Kasumi-1 (cell line): ENCODE measurements at regions not wholly inside any gene's neighbourhood (a gene's known extent, or its start where the extent isn't known, plus 50 kb on each side); places are given as distances from the start of the nearest gene placed in this dataset.

Source experiments
- DNase-seq, 2 experiments: peaks; one replicate each; lab custom pipeline; 2025; lab: John Stamatoyannopoulos, UW

GRCh38 chr6:33950891-33951889 is 147.4 kb upstream of the MLN start:
- DNase-seq = no peak

GRCh38 chr6:33950472-33950881 is 146.7 kb upstream of the MLN start:
- no peak for DNase-seq

GRCh38 chr6:33949877-33950435 is 146.2 kb upstream of the MLN start:
- DNase-seq = no peak

GRCh38 chr6:33949111-33949510 is 145.3 kb upstream of the MLN start:
- DNase-seq = no peak

- no peak for DNase-seq
These were observed 144.3 kb upstream of the MLN start for GRCh38 chr6:33947916-33948594.

GRCh38 chr6:33947047-33947446 is 143.2 kb upstream of the MLN start:
- DNase-seq = no peak

- no peak for DNase-seq
These were observed 142.1 kb upstream of the MLN start for GRCh38 chr6:33945931-33946330.

GRCh38 chr6:33944686-33945411 is 141.0 kb upstream of the MLN start:
- no peak for DNase-seq

GRCh38 chr6:33936886-33937285 is 133.1 kb upstream of the MLN start:
- no peak for DNase-seq

GRCh38 chr6:33935439-33936080 is 131.8 kb upstream of the MLN start:
- no peak for DNase-seq

GRCh38 chr6:33934731-33935270 is 131.0 kb upstream of the MLN start:
- DNase-seq = no peak

GRCh38 chr6:33933101-33933500 is 129.3 kb upstream of the MLN start:
- no peak for DNase-seq

- DNase-seq = no peak
These were observed 128.0 kb upstream of the MLN start for GRCh38 chr6:33931799-33932198.

- no peak for DNase-seq
These were observed 125.9 kb upstream of the MLN start for GRCh38 chr6:33929575-33930288.

- no peak for DNase-seq
These were observed 123.8 kb upstream of the MLN start for GRCh38 chr6:33927616-33928015.

GRCh38 chr6:33927112-33927511 is 123.3 kb upstream of the MLN start:
- DNase-seq = no peak

- no peak for DNase-seq
These were observed 122.6 kb upstream of the MLN start for GRCh38 chr6:33926451-33926850.

- no peak for DNase-seq
These were observed 122.1 kb upstream of the MLN start for GRCh38 chr6:33925936-33926335.

GRCh38 chr6:33925210-33925609 is 121.4 kb upstream of the MLN start:
- DNase-seq = no peak

GRCh38 chr6:33924681-33925080 is 120.9 kb upstream of the MLN start:
- no peak for DNase-seq
